GM23338 (cell line): ENCODE measurements at regions not wholly inside any gene's neighbourhood (a gene's known extent, or its start where the extent isn't known, plus 50 kb on each side); places are given as distances from the start of the nearest gene placed in this dataset.

Experiments
- ATAC-seq: fragments of 200-7000 bp; cut with Tn5 transposase; 3 replicates; pipeline ENCODE4 v1.9.1; 2020
- DNase-seq: peaks from one replicate; pipeline ENCODE4 v3.0.0-alpha.2; 2015; ENCODE audit warnings: low spot score
- H2AFZ ChIP-seq: fragments of 200-600 bp; sonication (generic); 2 replicates; pipeline ENCODE4 v1.8.0; 2016; ENCODE audit warnings: antibody characterized with exemption, mild to moderate bottlenecking, moderate library complexity
- H3F3A ChIP-seq: fragments of 200-600 bp; sonication (generic); replicated peaks from 2 replicates; pipeline ENCODE4 v1.8.0; 2017; ENCODE audit warnings: antibody characterized with exemption, mixed run types, low read depth
- H3K27ac ChIP-seq: fragments of 200-600 bp; sonication (generic); 2 replicates; pipeline ENCODE4 v1.6.1; 2016; ENCODE audit warnings: low read depth
- H3K27me3 ChIP-seq: fragments of 200-600 bp; sonication (generic); 2 replicates; pipeline ENCODE4 v1.8.0; 2016; ENCODE audit warnings: mild to moderate bottlenecking, mixed run types, moderate library complexity; ENCODE audit not compliant: insufficient read depth
- H3K36me3 ChIP-seq: fragments of 200-600 bp; sonication (generic); 2 replicates; pipeline ENCODE4 v1.8.0; 2016; ENCODE audit warnings: mild to moderate bottlenecking; ENCODE audit not compliant: insufficient read depth
- H3K4me1 ChIP-seq: fragments of 200-600 bp; sonication (generic); 2 replicates; pipeline ENCODE4 v1.8.0; 2016; ENCODE audit warnings: mild to moderate bottlenecking, moderate library complexity; ENCODE audit not compliant: insufficient read depth
- H3K4me2 ChIP-seq: fragments of 200-600 bp; sonication (generic); 2 replicates; pipeline ENCODE4 v1.7.1; 2017; ENCODE audit warnings: mixed run types
- H3K4me3 ChIP-seq: fragments of 200-600 bp; sonication (generic); 2 replicates; pipeline ENCODE4 v1.6.1; 2016; ENCODE audit warnings: mixed run types
- H3K79me2 ChIP-seq: fragments of 200-600 bp; sonication (generic); replicated peaks from 2 replicates; pipeline ENCODE4 v1.8.0; 2017; ENCODE audit warnings: mild to moderate bottlenecking; ENCODE audit not compliant: insufficient read depth
- H3K9me2 ChIP-seq: fragments of 200-600 bp; sonication (generic); 2 replicates; pipeline ENCODE4 v1.8.0; 2017; ENCODE audit not compliant: insufficient read depth
- H4K20me1 ChIP-seq: fragments of 200-600 bp; sonication (generic); replicated peaks from 2 replicates; pipeline ENCODE4 v1.8.0; 2017; ENCODE audit warnings: mild to moderate bottlenecking; ENCODE audit not compliant: insufficient read depth
- H3K27ac Mint-ChIP-seq: 2 replicates; pipeline ENCODE4 v1.8.0; 2020; ENCODE audit warnings: inconsistent platforms, mild to moderate bottlenecking, moderate library complexity, mixed read lengths
- H3K27me3 Mint-ChIP-seq: 3 replicates; pipeline ENCODE4 v1.8.0; 2022; ENCODE audit warnings: low read depth, mild to moderate bottlenecking, moderate library complexity, mixed read lengths, inconsistent platforms; ENCODE audit not compliant: insufficient read depth, poor library complexity
- H3K36me3 Mint-ChIP-seq: 3 replicates; pipeline ENCODE4 v1.8.0; 2021; ENCODE audit warnings: low read depth, mild to moderate bottlenecking, inconsistent platforms, moderate library complexity, mixed read lengths
- H3K4me1 Mint-ChIP-seq: 3 replicates; pipeline ENCODE4 v1.8.0; 2020; ENCODE audit warnings: mild to moderate bottlenecking, inconsistent platforms, mixed read lengths
- H3K4me3 Mint-ChIP-seq: 3 replicates; pipeline ENCODE4 v1.8.0; 2021; ENCODE audit warnings: moderate library complexity, mild to moderate bottlenecking, inconsistent platforms, mixed read lengths
- H3K9me3 Mint-ChIP-seq: 3 replicates; pipeline ENCODE4 v1.8.0; 2020; ENCODE audit warnings: moderate library complexity, mild to moderate bottlenecking, inconsistent platforms, mixed read lengths
- CREB1 ChIP-seq: fragments of 250-450 bp; sonication (Bioruptor Pico); IDR thresholded peaks from 2 replicates; pipeline ENCODE4 v1.5.0; 2020; ENCODE audit warnings: low read depth, mild to moderate bottlenecking, moderate library complexity
- EZH2 ChIP-seq: fragments of 200-600 bp; sonication (generic); IDR thresholded peaks from one replicate; pipeline ENCODE4 v1.8.0; 2017; ENCODE audit warnings: antibody characterized with exemption, mild to moderate bottlenecking, low read depth; ENCODE audit not compliant: unreplicated experiment
- EZH2phosphoT487 ChIP-seq: fragments of 200-600 bp; sonication (generic); IDR thresholded peaks from one replicate; pipeline ENCODE4 v1.8.1; 2018; ENCODE audit warnings: antibody characterized with exemption; ENCODE audit not compliant: unreplicated experiment
- NANOG ChIP-seq: IDR thresholded peaks from 2 replicates; pipeline ENCODE4 v1.6.1; 2016; ENCODE audit warnings: antibody characterized with exemption, borderline replicate concordance
- POLR2AphosphoS5 ChIP-seq: IDR thresholded peaks from 2 replicates; pipeline ENCODE4 v1.6.1; 2016; ENCODE audit warnings: antibody characterized with exemption, low read depth
- REST ChIP-seq: IDR thresholded peaks from one replicate; pipeline ENCODE4 v1.6.1; 2018; ENCODE audit warnings: antibody characterized with exemption; ENCODE audit not compliant: unreplicated experiment
- STAT1 ChIP-seq: IDR thresholded peaks from one replicate; pipeline ENCODE4 v1.6.1; 2016; ENCODE audit warnings: antibody characterized with exemption; ENCODE audit not compliant: unreplicated experiment
- ZNF331 ChIP-seq: fragments of 250-450 bp; sonication (Bioruptor Pico); IDR thresholded peaks from 2 replicates; pipeline ENCODE4 v1.5.0; 2020; ENCODE audit warnings: low read depth, mild to moderate bottlenecking, moderate library complexity
- ZNF462 ChIP-seq: fragments of 250-450 bp; sonication (Bioruptor Pico); IDR thresholded peaks from 2 replicates; pipeline ENCODE4 v1.5.0; 2020; ENCODE audit warnings: mild to moderate bottlenecking, moderate library complexity

- peaks cover 7% of the 10 kb centered on the region; the same call in 1 of the 3 replicates for H3K4me1 Mint-ChIP-seq
- no peaks in the 10 kb centered on the region for H3K79me2 ChIP-seq
- H3K36me3 Mint-ChIP-seq, result no peaks in the 10 kb centered on the region
- no peaks in the 10 kb centered on the region for H3K27me3 ChIP-seq
- H3K27me3 Mint-ChIP-seq, result no peaks in the 10 kb centered on the region
- no peaks in the 10 kb centered on the region for H3K36me3 ChIP-seq
- H3K4me3 ChIP-seq, result no peak overlapping the region
- no peaks in the 10 kb centered on the region for H3K9me3 Mint-ChIP-seq
- no peak overlapping the region for H3K4me2 ChIP-seq
- no peaks in the 10 kb centered on the region for H3F3A ChIP-seq
- no peaks in the 10 kb centered on the region for H4K20me1 ChIP-seq
- H3K27ac ChIP-seq, result no peak overlapping the region
- ATAC-seq (no peak), DNase-seq (no peak)
- no peak overlapping the region for H3K4me3 Mint-ChIP-seq
- no peak overlapping the region for H2AFZ ChIP-seq
- H3K27ac Mint-ChIP-seq, result no peak overlapping the region
- H3K9me2 ChIP-seq, result no peaks in the 10 kb centered on the region
- no peak for TF ChIP-seq POLR2AphosphoS5
- no peak for TF ChIP-seq REST
- no peak for TF ChIP-seq EZH2phosphoT487
- no peak for TF ChIP-seq EZH2
- TF ChIP-seq STAT1, result no peak
- TF ChIP-seq ZNF331, result no peak
- TF ChIP-seq NANOG, result no peak
- no peaks in the 10 kb centered on the region for H3K4me1 ChIP-seq
Observed at GRCh38 chr5:174575043-174575442, 149.3 kb upstream of the MSX2 start.

- Histone ChIP-seq H3K4me3 (no peak overlapping the region), H3K9me2 (no peaks in the 10 kb centered on the region), H2AFZ (no peak overlapping the region), H3K27ac (no peak overlapping the region), H4K20me1 (no peaks in the 10 kb centered on the region), H3K79me2 (no peaks in the 10 kb centered on the region), H3F3A (no peaks in the 10 kb centered on the region), H3K4me1 (no peaks in the 10 kb centered on the region), H3K36me3 (no peaks in the 10 kb centered on the region), H3K27me3 (no peaks in the 10 kb centered on the region), H3K4me2 (no peak overlapping the region)
- Mint-ChIP-seq H3K36me3 (no peaks in the 10 kb centered on the region), H3K4me3 (no peak overlapping the region), H3K27ac (no peak overlapping the region), H3K27me3 (peaks cover 3% of the 10 kb centered on the region), H3K4me1 (peaks cover 5% of the 10 kb centered on the region; the same call in 1 of the 3 replicates), H3K9me3 (no peaks in the 10 kb centered on the region)
- no peak for ATAC-seq
- DNase-seq, result no peak
- TF ChIP-seq NANOG, result no peak
- TF ChIP-seq ZNF462, result no peak
- TF ChIP-seq ZNF331, result no peak
- TF ChIP-seq REST, result no peak
- no peak for TF ChIP-seq EZH2
- no peak for TF ChIP-seq CREB1 (CRISPR knock-in tag)
- TF ChIP-seq STAT1, result no peak
Observed at GRCh38 chr5:174576042-174576441, 148.3 kb upstream of the MSX2 start.
